Panc1 (cell line): ENCODE measurements at regions not wholly inside any gene's neighbourhood (a gene's known extent, or its start where the extent isn't known, plus 50 kb on each side); places are given as distances from the start of the nearest gene placed in this dataset.

Experiments used
- CTCF ChIP-seq: fragments of 450-650 bp; IDR thresholded peaks from 2 replicates; pipeline ENCODE4 v1.5.1; 2017; ENCODE audit warnings: mild to moderate bottlenecking
- POLR2AphosphoS5 ChIP-seq: IDR thresholded peaks from 2 replicates; pipeline ENCODE4 v1.6.1; 2012; ENCODE audit warnings: mild to moderate bottlenecking, low read depth, low read length, moderate library complexity
- TCF7L2 ChIP-seq: IDR thresholded peaks from 2 replicates; pipeline ENCODE4 v1.6.1; 2011; ENCODE audit warnings: mild to moderate bottlenecking, low read depth, low read length, inconsistent platforms

- TF ChIP-seq CTCF (no peak), POLR2AphosphoS5 (no peak), TCF7L2 (no peak)
Observed at GRCh38 chr12:22792138-22792537, 167.2 kb downstream of the ETNK1 start.
